GM10266 (cell line): ENCODE measurements at regions not wholly inside any gene's neighbourhood (a gene's known extent, or its start where the extent isn't known, plus 50 kb on each side); places are given as distances from the start of the nearest gene placed in this dataset.

ENCODE experiments used
- DNase-seq: peaks from one replicate; pipeline ENCODE4 v3.0.0; 2012; ENCODE audit errors: extremely low spot score
- CTCF ChIP-seq: IDR thresholded peaks from 2 replicates; pipeline ENCODE4 v1.5.1; 2012; ENCODE audit warnings: mild to moderate bottlenecking, low read depth; ENCODE audit not compliant: control insufficient read depth, insufficient read depth; ENCODE audit errors: missing control alignments

DNA sequence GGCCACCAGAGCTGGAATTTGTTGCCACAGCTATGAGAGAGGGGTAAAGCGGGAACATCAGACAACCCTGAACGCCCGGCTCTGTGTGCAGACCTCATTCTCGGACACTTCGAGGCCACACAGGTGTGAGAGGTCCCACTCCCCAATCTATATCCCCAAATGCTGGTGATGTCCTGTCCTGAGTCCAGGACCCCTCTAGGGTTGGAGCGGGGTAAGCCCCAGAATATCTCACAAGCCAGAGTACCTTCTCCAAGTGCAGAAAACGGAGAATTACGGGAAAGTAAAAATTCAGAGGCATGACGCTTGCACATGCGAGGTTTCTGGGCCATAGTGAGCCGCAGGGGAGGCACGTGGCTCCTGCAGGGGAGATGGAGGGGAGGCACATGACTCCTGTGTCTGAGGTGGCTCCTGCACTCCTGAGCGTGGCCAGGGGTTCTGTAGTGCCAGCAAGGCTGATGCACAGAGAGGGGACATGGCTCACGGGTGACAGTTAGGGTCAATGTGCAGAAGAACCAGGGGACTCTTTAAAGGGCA is 248.0 kb downstream of the RBFOX3 start:
- TF ChIP-seq CTCF, result no peak
- no peak for DNase-seq

- DNase-seq, result no peak
- TF ChIP-seq CTCF, result no peak
These were observed 248.7 kb downstream of the RBFOX3 start for GRCh38 chr17:79361873-79362771.

- no peak for TF ChIP-seq CTCF
- DNase-seq, result no peak
These were observed 249.6 kb downstream of the RBFOX3 start for GRCh38 chr17:79361221-79361734.

GRCh38 chr17:79360196-79360595 is 250.7 kb downstream of the RBFOX3 start:
- no peak for DNase-seq
- TF ChIP-seq CTCF, result no peak

GRCh38 chr17:79356839-79357447 is 253.9 kb downstream of the RBFOX3 start:
- TF ChIP-seq CTCF, result no peak
- DNase-seq, result no peak

GRCh38 chr17:79355165-79355564 is 255.7 kb downstream of the RBFOX3 start:
- no peak for DNase-seq
- TF ChIP-seq CTCF, result no peak

GRCh38 chr17:79354173-79354820 is 256.6 kb downstream of the RBFOX3 start:
- TF ChIP-seq CTCF, result no peak
- DNase-seq, result no peak
